H1 (cell line): ENCODE measurements at regions not wholly inside any gene's neighbourhood (a gene's known extent, or its start where the extent isn't known, plus 50 kb on each side); places are given as distances from the start of the nearest gene placed in this dataset.

Experiments used
- CTCF ChIA-PET: fragments of 300-600 bp; sonication (Branson Sonifier 250); formaldehyde crosslinking; loops from one replicate; lab custom pipeline; 2021; ENCODE audit not compliant: partially characterized antibody; lab: Charles Lee
- POLR2A ChIA-PET: fragments of 300-600 bp; sonication (Branson Sonifier 250); formaldehyde crosslinking; loops from one replicate; lab custom pipeline; 2021; ENCODE audit warnings: inconsistent platforms; ENCODE audit not compliant: partially characterized antibody; lab: Charles Lee
- DNase-seq, 2 experiments: peaks; one replicate each; pipeline versions ENCODE4 v3.0.0 to v3.0.0-alpha.2; 2010 to 2022; ENCODE audit warnings: low spot score in 2 of 2, low read depth in 1 of 2, mixed read lengths in 1 of 2
- FAIRE-seq: peaks from 2 replicates; lab custom pipeline; 2011; peaks lifted over from hg19 to GRCh38; lab: Jason Lieb, UNC
- H2AFZ ChIP-seq: 2 replicates; pipeline ENCODE4 v1.8.1; 2012; ENCODE audit warnings: low read length, inconsistent platforms
- H2AK5ac ChIP-seq: 2 replicates; pipeline ENCODE4 v1.6.1; 2013; ENCODE audit warnings: low read depth, low read length
- H2BK120ac ChIP-seq: replicated peaks from 2 replicates; pipeline ENCODE3; 2013; ENCODE audit warnings: low read depth, low read length, inconsistent platforms
- H2BK12ac ChIP-seq: 2 replicates; pipeline ENCODE4 v1.6.1; 2013; ENCODE audit warnings: low read depth, low read length
- H2BK15ac ChIP-seq: 2 replicates; pipeline ENCODE4 v1.6.1; 2013; ENCODE audit warnings: low read length
- H2BK20ac ChIP-seq: 2 replicates; pipeline ENCODE4 v1.6.1; 2013; ENCODE audit warnings: low read length
- H2BK5ac ChIP-seq: 2 replicates; pipeline ENCODE4 v1.6.1; 2013; ENCODE audit warnings: low read depth, low read length
- H3K14ac ChIP-seq: 2 replicates; pipeline ENCODE4 v1.6.1; 2013; ENCODE audit warnings: inconsistent platforms; ENCODE audit not compliant: insufficient read length
- H3K18ac ChIP-seq: 2 replicates; pipeline ENCODE4 v1.6.1; 2013; ENCODE audit warnings: low read length; ENCODE audit errors: extremely low read depth
- H3K23ac ChIP-seq: 2 replicates; pipeline ENCODE4 v1.6.1; 2013; ENCODE audit warnings: inconsistent platforms; ENCODE audit not compliant: insufficient read length
- H3K23me2 ChIP-seq: 2 replicates; pipeline ENCODE4 v1.6.1; 2013; ENCODE audit warnings: low read depth, low read length
- H3K27ac ChIP-seq: 2 replicates; pipeline ENCODE4 v1.6.1; 2011; ENCODE audit warnings: low read depth, low read length, inconsistent platforms
- H3K27me3 ChIP-seq, 4 experiments: replicated peaks in 1 of 4; 1 replicate in 1 of 4; 2 replicates in 3 of 4; pipeline versions ENCODE4 v1.6.1 to v1.8.1; 2011 to 2013; ENCODE audit warnings: low read length in 3 of 4, mild to moderate bottlenecking in 3 of 4, inconsistent platforms in 2 of 4, mixed read lengths in 2 of 4, moderate library complexity in 1 of 4; ENCODE audit not compliant: control insufficient read depth in 3 of 4, insufficient read depth in 3 of 4; ENCODE audit errors: extremely low read depth in 1 of 4
- H3K36me3 ChIP-seq, 4 experiments: 2 replicates each; pipeline versions ENCODE4 v1.6.1 to v1.8.1; 2011 to 2013; ENCODE audit warnings: mild to moderate bottlenecking in 4 of 4, low read length in 3 of 4, moderate library complexity in 2 of 4, control low read depth in 1 of 4, inconsistent platforms in 1 of 4; ENCODE audit not compliant: insufficient read depth in 4 of 4, control insufficient read depth in 2 of 4
- H3K4ac ChIP-seq: replicated peaks from 2 replicates; pipeline ENCODE3; 2013; ENCODE audit warnings: low read length, low read depth, mixed read lengths, inconsistent platforms; ENCODE audit not compliant: insufficient read length
- H3K4me1 ChIP-seq, 4 experiments: replicated peaks in 1 of 4; 1 replicate in 1 of 4; 2 replicates in 3 of 4; pipeline versions ENCODE4 v1.6.1 to v1.8.1; 2011 to 2013; ENCODE audit warnings: low read length in 3 of 4, inconsistent platforms in 2 of 4, mixed read lengths in 1 of 4; ENCODE audit not compliant: insufficient read depth in 4 of 4, control insufficient read depth in 3 of 4
- H3K4me2 ChIP-seq, 2 experiments: 2 replicates each; pipeline versions ENCODE4 v1.6.1 to v1.8.1; 2011 to 2013; ENCODE audit warnings: low read depth in 2 of 2, low read length in 2 of 2, control low read depth in 1 of 2, inconsistent platforms in 1 of 2, mild to moderate bottlenecking in 1 of 2; ENCODE audit not compliant: insufficient read depth in 1 of 2
- H3K4me3 ChIP-seq, 4 experiments: fragments of 200-600, 300-600 bp in 1 of 4; sonication (generic), shearing (Covaris generic), sonication (Bioruptor Twin) in 1 of 4; 2 replicates each; pipeline versions ENCODE4 v1.5.1 to v1.8.1; 2011 to 2016; ENCODE audit warnings: low read length in 4 of 4, low read depth in 3 of 4, control low read depth in 2 of 4, inconsistent platforms in 2 of 4, mild to moderate bottlenecking in 2 of 4, mixed read lengths in 1 of 4, moderate library complexity in 1 of 4; ENCODE audit not compliant: insufficient read depth in 2 of 4; ENCODE audit errors: extremely low read depth in 1 of 4
- H3K56ac ChIP-seq: replicated peaks from 2 replicates; pipeline ENCODE3; 2013; ENCODE audit warnings: low read depth, mild to moderate bottlenecking, mixed read lengths, low read length, inconsistent platforms; ENCODE audit not compliant: insufficient read length
- H3K79me1 ChIP-seq: 2 replicates; pipeline ENCODE4 v1.6.1; 2013; ENCODE audit warnings: low read depth, low read length, control low read depth
- H3K79me2 ChIP-seq, 2 experiments: 2 replicates each; pipeline versions ENCODE4 v1.6.1 to v1.8.1; 2012 to 2013; ENCODE audit warnings: low read length in 2 of 2, mild to moderate bottlenecking in 2 of 2, inconsistent platforms in 1 of 2; ENCODE audit not compliant: insufficient read depth in 2 of 2, control insufficient read depth in 1 of 2
- H3K9ac ChIP-seq, 4 experiments: replicated peaks in 1 of 4; 1 replicate in 1 of 4; 2 replicates in 3 of 4; pipeline versions ENCODE4 v1.6.1 to v1.8.1; 2011 to 2013; ENCODE audit warnings: low read depth in 3 of 4, low read length in 3 of 4, control low read depth in 2 of 4, mild to moderate bottlenecking in 2 of 4, moderate library complexity in 2 of 4, inconsistent platforms in 1 of 4; ENCODE audit errors: extremely low read depth in 1 of 4
- H3K9me3 ChIP-seq, 2 experiments: 2 replicates each; pipeline versions ENCODE4 v1.6.1 to v1.8.1; 2012 to 2013; ENCODE audit warnings: mild to moderate bottlenecking in 2 of 2, moderate library complexity in 2 of 2, control low read depth in 1 of 2, inconsistent platforms in 1 of 2, low read depth in 1 of 2, low read length in 1 of 2, mixed read lengths in 1 of 2; ENCODE audit not compliant: insufficient read depth in 2 of 2
- H4K20me1 ChIP-seq, 2 experiments: replicated peaks in 1 of 2; 2 replicates each; pipeline versions ENCODE3 to v1.8.1; 2011 to 2013; ENCODE audit warnings: inconsistent platforms in 2 of 2, low read length in 2 of 2, mild to moderate bottlenecking in 1 of 2; ENCODE audit not compliant: insufficient read depth in 2 of 2, control insufficient read depth in 1 of 2
- H4K5ac ChIP-seq: 2 replicates; pipeline ENCODE4 v1.6.1; 2013; ENCODE audit warnings: low read length, low read depth, mixed read lengths, inconsistent platforms; ENCODE audit not compliant: insufficient read length
- H4K8ac ChIP-seq: 2 replicates; pipeline ENCODE4 v1.8.0; 2013; ENCODE audit warnings: mild to moderate bottlenecking, moderate library complexity, low read length, inconsistent platforms; ENCODE audit not compliant: insufficient read depth; ENCODE audit errors: extremely low read depth
- H4K91ac ChIP-seq: replicated peaks from 2 replicates; pipeline ENCODE3; 2013; ENCODE audit warnings: low read length, mixed read lengths, inconsistent platforms; ENCODE audit not compliant: insufficient read length
- BACH1 ChIP-seq: IDR thresholded peaks from 2 replicates; pipeline ENCODE4 v1.6.1; 2012; ENCODE audit warnings: low read length, improper control_type of control experiment
- CBX8 ChIP-seq: fragments of 300-800, 300-1000 bp; sonication (generic); IDR thresholded peaks from 2 replicates; pipeline ENCODE4 v1.7.1; 2016; ENCODE audit warnings: low read depth, low read length, borderline replicate concordance
- CTBP2 ChIP-seq: IDR thresholded peaks from 2 replicates; pipeline ENCODE4 v1.7.0; 2011; ENCODE audit warnings: borderline replicate concordance, mild to moderate bottlenecking, moderate library complexity, mixed read lengths, low read length; ENCODE audit not compliant: insufficient read depth, insufficient read length
- KDM1A ChIP-seq: fragments of 200-600, 300-600 bp; sonication (generic); IDR thresholded peaks from 2 replicates; pipeline ENCODE4 v1.7.1; 2016; ENCODE audit warnings: mild to moderate bottlenecking, low read length, borderline replicate concordance
- NRF1 ChIP-seq: IDR thresholded peaks from 2 replicates; pipeline ENCODE4 v1.6.1; 2011; ENCODE audit warnings: mild to moderate bottlenecking, low read depth, low read length, improper control_type of control experiment
- POLR2AphosphoS5 ChIP-seq: IDR thresholded peaks from 2 replicates; pipeline ENCODE4 v1.6.1; 2011; ENCODE audit warnings: low read depth, low read length
- RFX5 ChIP-seq: IDR thresholded peaks from 2 replicates; pipeline ENCODE4 v1.6.1; 2011; ENCODE audit warnings: low read depth, low read length, improper control_type of control experiment, borderline replicate concordance
- SAP30 ChIP-seq: fragments of 300-600 bp; sonication (generic); IDR thresholded peaks from 2 replicates; pipeline ENCODE4 v1.7.1; 2012; ENCODE audit warnings: low read length, moderate library complexity, mild to moderate bottlenecking, inconsistent platforms; ENCODE audit not compliant: insufficient read depth, insufficient replicate concordance
- SP1 ChIP-seq: IDR thresholded peaks from 2 replicates; pipeline ENCODE4 v1.6.1; 2011; ENCODE audit warnings: low read depth, low read length
- SP2 ChIP-seq: IDR thresholded peaks from 2 replicates; pipeline ENCODE4 v1.6.1; 2012; ENCODE audit warnings: mild to moderate bottlenecking, low read length, inconsistent platforms
- TBP ChIP-seq: IDR thresholded peaks from 2 replicates; pipeline ENCODE4 v1.6.1; 2011; ENCODE audit warnings: low read depth, low read length, improper control_type of control experiment
- TEAD4 ChIP-seq: IDR thresholded peaks from 2 replicates; pipeline ENCODE4 v1.6.1; 2012; ENCODE audit warnings: low read depth, low read length, inconsistent platforms, mixed read lengths
- WGBS, 2 experiments: shearing (Covaris generic) in 1 of 2; methylation state at CpG; one replicate each; pipeline versions ENCODE4 v1.1.6 to v1.1.7; 2013 to 2015; ENCODE audit warnings: low lambda C conversion rate in 2 of 2, mixed read lengths in 2 of 2, inconsistent platforms in 1 of 2, low coverage in 1 of 2, missing lambda C conversion rate in 1 of 2; ENCODE audit not compliant: insufficient replicate concordance in 2 of 2, insufficient coverage in 1 of 2, insufficient read length in 1 of 2; ENCODE audit errors: extremely low coverage in 1 of 2, missing lambda C conversion rate in 1 of 2; 5-methylcytosine and 5-hydroxymethylcytosine counted together
- TF ChIP-seq, protein P1 (sequence below): IDR thresholded peaks from 2 replicates; pipeline ENCODE4 v1.6.1; 2011; ENCODE audit warnings: low read length, improper control_type of control experiment

DNA sequence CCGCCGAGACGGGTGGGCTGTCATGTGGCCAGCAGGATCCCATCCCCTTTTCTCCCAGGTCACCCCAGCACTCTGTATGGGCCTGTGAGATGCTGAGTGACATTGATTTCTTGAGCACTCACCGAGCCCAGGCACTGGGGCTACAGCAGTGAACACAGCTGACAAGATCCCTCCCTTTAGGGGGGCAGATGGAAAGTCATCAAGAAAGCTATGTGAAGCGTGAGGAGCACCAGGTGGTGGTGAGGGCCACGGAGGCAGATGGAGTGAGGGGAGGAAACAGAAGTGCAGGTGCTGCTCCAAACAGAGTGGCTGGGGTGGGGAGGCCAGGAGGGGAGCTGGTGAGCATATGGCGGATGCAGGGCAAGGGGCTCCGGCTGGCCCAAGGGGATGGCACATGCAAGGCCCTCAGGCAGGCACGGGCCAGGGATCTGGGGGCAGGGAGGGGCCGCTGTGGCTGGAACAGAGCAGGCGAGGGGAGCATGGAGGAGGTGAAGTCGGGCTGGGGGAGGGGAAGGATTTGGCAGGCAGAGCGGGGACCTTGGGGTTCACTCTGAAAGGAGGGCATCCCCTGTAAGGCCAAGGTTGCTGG lies 184.0 kb downstream of the BMP7 start:
- Histone ChIP-seq H4K91ac (no peak overlapping the region), H4K20me1 (peaks cover 0 to 5% of the 10 kb centered on the region in 2 experiments), H3K9ac (no peak overlapping the region), H3K56ac (no peak overlapping the region), H3K79me1 (no peaks in the 10 kb centered on the region), H3K14ac (no peak overlapping the region), H3K23me2 (no peaks in the 10 kb centered on the region), H3K27ac (no peak overlapping the region), H4K8ac (no peak overlapping the region; the same call in 1 of the 2 replicates), H3K4me3 (no peak overlapping the region), H2BK20ac (no peak overlapping the region), H3K18ac (no peak overlapping the region), H2BK15ac (no peak overlapping the region), H3K4me2 (no peak overlapping the region), H2AK5ac (no peak overlapping the region), H3K79me2 (no peaks in the 10 kb centered on the region; a peak in 1 of 4 replicates), H3K27me3 (no peaks in the 10 kb centered on the region; a peak in 1 of 7 replicates), H2BK120ac (no peak overlapping the region), H2BK5ac (no peak overlapping the region), H3K36me3 (no peaks in the 10 kb centered on the region), H3K9me3 (peaks cover 0 to 5% of the 10 kb centered on the region in 2 experiments; a peak in 2 of 4 replicates), H2AFZ (no peak overlapping the region), H2BK12ac (no peak overlapping the region), H3K4me1 (no peaks in the 10 kb centered on the region), H4K5ac (no peak overlapping the region), H3K4ac (no peak overlapping the region), H3K23ac (no peak overlapping the region)
- ChIA-PET CTCF (interaction anchor here (0.8 to 2.4 kb wide), 4 partner anchors 9 to 250 kb away, joined by 3 to 12 read pairs (median 3); no protein-coding TSS in a partner anchor), POLR2A (no interaction called here)
- FAIRE-seq (no peak), DNase-seq (no peak)
- 83% methylated on average over 12 of the region's 13 CpGs; no CpG with 5 or more reads in 1 of the 2 experiments for WGBS, 2 experiments
- no peak for TF ChIP-seq KDM1A
- TF ChIP-seq SP2: no peak
- TF ChIP-seq BACH1: no peak
- no peak for TF ChIP-seq CBX8
- TF ChIP-seq, protein P1, sequence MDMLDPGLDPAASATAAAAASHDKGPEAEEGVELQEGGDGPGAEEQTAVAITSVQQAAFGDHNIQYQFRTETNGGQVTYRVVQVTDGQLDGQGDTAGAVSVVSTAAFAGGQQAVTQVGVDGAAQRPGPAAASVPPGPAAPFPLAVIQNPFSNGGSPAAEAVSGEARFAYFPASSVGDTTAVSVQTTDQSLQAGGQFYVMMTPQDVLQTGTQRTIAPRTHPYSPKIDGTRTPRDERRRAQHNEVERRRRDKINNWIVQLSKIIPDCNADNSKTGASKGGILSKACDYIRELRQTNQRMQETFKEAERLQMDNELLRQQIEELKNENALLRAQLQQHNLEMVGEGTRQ: no peak
- TF ChIP-seq TEAD4: no peak
- TF ChIP-seq RFX5: no peak
- TF ChIP-seq SAP30: no peak
- no peak for TF ChIP-seq NRF1
- no peak for TF ChIP-seq POLR2AphosphoS5
- no peak for TF ChIP-seq SP1
- no peak for TF ChIP-seq CTBP2
- no peak for TF ChIP-seq TBP
